CD4-positive, alpha-beta T cell treated with Interleukin-2 at 100 ng/mL for 4 hours (primary cell): ENCODE measurements at regions not wholly inside any gene's neighbourhood (a gene's known extent, or its start where the extent isn't known, plus 50 kb on each side); places are given as distances from the start of the nearest gene placed in this dataset.

Experiments
- DNase-seq: peaks from one replicate; pipeline ENCODE4 v3.0.0-alpha.2; 2020; ENCODE audit warnings: low spot score

GRCh38 chr18:10009321-10010144 is 95.7 kb downstream of the VAPA start:
- no peak for DNase-seq

GRCh38 chr18:10010611-10011015 is 96.8 kb downstream of the VAPA start:
- DNase-seq: no peak

- no peak for DNase-seq
Observed at GRCh38 chr18:10011061-10011460, 97.2 kb downstream of the VAPA start.

GRCh38 chr18:10011751-10012150 is 97.9 kb downstream of the VAPA start:
- no peak for DNase-seq

- DNase-seq: no peak
Observed at GRCh38 chr18:10012526-10012925, 98.7 kb downstream of the VAPA start.

- no peak for DNase-seq
Observed at GRCh38 chr18:10013621-10014543, 100.1 kb downstream of the VAPA start.

- no peak for DNase-seq
Observed at GRCh38 chr18:10015288-10015701, 101.5 kb downstream of the VAPA start.

- no peak for DNase-seq
Observed at GRCh38 chr18:10015941-10016819, 102.4 kb downstream of the VAPA start.

GRCh38 chr18:10017043-10017442 is 103.2 kb downstream of the VAPA start:
- no peak for DNase-seq

- no peak for DNase-seq
Observed at GRCh38 chr18:10018289-10018688, 104.5 kb downstream of the VAPA start.

- no peak for DNase-seq
Observed at GRCh38 chr18:10020171-10020570, 106.4 kb downstream of the VAPA start.

GRCh38 chr18:10022365-10022764 is 108.5 kb downstream of the VAPA start:
- no peak for DNase-seq

GRCh38 chr18:10023853-10024570 is 110.2 kb downstream of the VAPA start:
- DNase-seq: no peak

GRCh38 chr18:10025711-10026670 is 112.2 kb downstream of the VAPA start:
- no peak for DNase-seq

- no peak for DNase-seq
Observed at GRCh38 chr18:10027031-10027430, 113.2 kb downstream of the VAPA start.

- no peak for DNase-seq
Observed at GRCh38 chr18:10027461-10027860, 113.6 kb downstream of the VAPA start.

- DNase-seq: no peak
Observed at GRCh38 chr18:10029711-10030110, 115.9 kb downstream of the VAPA start.

- no peak for DNase-seq
Observed at GRCh38 chr18:10030816-10031541, 117.2 kb downstream of the VAPA start.

- no peak for DNase-seq
Observed at GRCh38 chr18:10032331-10033015, 118.7 kb downstream of the VAPA start.
